ENCODE measurements at regions not wholly inside any gene's neighbourhood (a gene's known extent, or its start where the extent isn't known, plus 50 kb on each side); places are given as distances from the start of the nearest gene placed in this dataset.

GRCh38 chr2:15744820-15745219, 153.2 kb downstream of the DDX1 start:
- ATAC-seq (ENCODE audit: low FRiP score in 2 of 2): no peak
- no peaks in the 10 kb centered on the region for H3K9me3 ChIP-seq
- 89 to 92% methylated on average over 4 to 5 of the region's 5 CpGs for WGBS, 2 donors
- no peak overlapping the region for H3K4me3 ChIP-seq
- TF ChIP-seq EP300 (IDR thresholded peaks at IDR 0.05): no peak
- TF ChIP-seq CTCF (IDR thresholded peaks at IDR 0.05): no peak
- no peaks in the 10 kb centered on the region for H3K36me3 ChIP-seq
- no peak overlapping the region for H3K27ac ChIP-seq
- no peaks in the 10 kb centered on the region for H3K27me3 ChIP-seq
- DNase-seq: no peak
- H3K4me1 ChIP-seq: peaks cover 0 to 10% (median 3%) of the 10 kb centered on the region in 4 donors

DNA sequence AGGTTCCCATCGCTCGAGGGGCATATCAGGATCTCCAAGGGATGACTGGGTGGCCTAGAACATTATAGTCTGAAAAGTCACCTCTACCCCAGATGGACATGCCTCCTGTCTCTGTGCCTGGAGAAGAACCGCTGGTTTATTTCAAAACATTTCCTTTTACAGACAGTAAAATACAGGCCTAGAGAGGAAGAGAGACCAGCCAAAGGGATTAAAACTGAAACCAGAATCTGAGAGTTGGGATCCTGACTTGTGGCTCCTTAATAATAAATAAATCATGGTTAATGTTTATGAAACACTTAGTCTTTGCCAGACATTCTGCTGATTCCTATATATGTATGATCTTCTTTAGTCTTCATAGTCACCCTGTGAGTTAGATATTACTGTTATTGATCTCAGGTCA, 153.7 kb downstream of the DDX1 start:
- H3K27ac ChIP-seq: no peak overlapping the region
- peaks cover 0 to 10% (median 3%) of the 10 kb centered on the region in 4 donors for H3K4me1 ChIP-seq
- no peak for ATAC-seq (ENCODE audit: low FRiP score in 2 of 2)
- no peaks in the 10 kb centered on the region for H3K36me3 ChIP-seq
- H3K27me3 ChIP-seq: no peaks in the 10 kb centered on the region
- H3K9me3 ChIP-seq: no peaks in the 10 kb centered on the region
- WGBS, 2 donors: 76 to 78% methylated on average over 3 of the region's 3 CpGs
- no peak for DNase-seq
- no peak for TF ChIP-seq CTCF (IDR thresholded peaks at IDR 0.05)
- no peak for TF ChIP-seq EP300 (IDR thresholded peaks at IDR 0.05)
- no peak for TF ChIP-seq POLR2AphosphoS5 (IDR thresholded peaks at IDR 0.05)
- no peak for TF ChIP-seq POLR2A (IDR thresholded peaks at IDR 0.05)
- no peak overlapping the region for H3K4me3 ChIP-seq

- no peak for ATAC-seq (ENCODE audit: low FRiP score in 2 of 2)
- H3K4me3 ChIP-seq: no peak overlapping the region
- no peak for TF ChIP-seq CTCF (IDR thresholded peaks at IDR 0.05)
- TF ChIP-seq POLR2AphosphoS5 (IDR thresholded peaks at IDR 0.05): no peak
- no peak for TF ChIP-seq POLR2A (IDR thresholded peaks at IDR 0.05)
- H3K4me1 ChIP-seq: peaks cover 0 to 10% (median 3%) of the 10 kb centered on the region in 4 donors
- H3K27ac ChIP-seq: no peak overlapping the region
- H3K36me3 ChIP-seq: no peaks in the 10 kb centered on the region
- H3K27me3 ChIP-seq: no peaks in the 10 kb centered on the region
- no peaks in the 10 kb centered on the region for H3K9me3 ChIP-seq
- no peak for DNase-seq
- 37 to 53% methylated on average over 6 of the region's 6 CpGs for WGBS, 2 donors
Measured at GRCh38 chr2:15745907-15746702, 154.4 kb downstream of the DDX1 start.

GRCh38 chr2:15746703-15747550, 155.3 kb downstream of the DDX1 start:
- H3K4me1 ChIP-seq: peaks cover 0 to 10% (median 3%) of the 10 kb centered on the region in 4 donors
- TF ChIP-seq CTCF (IDR thresholded peaks at IDR 0.05): no peak
- ATAC-seq (ENCODE audit: low FRiP score in 2 of 2) (no peak), DNase-seq (no peak)
- no peak overlapping the region for H3K27ac ChIP-seq
- WGBS, 2 donors: 89 to 90% methylated on average over 6 of the region's 6 CpGs
- H3K9me3 ChIP-seq: no peaks in the 10 kb centered on the region
- no peaks in the 10 kb centered on the region for H3K36me3 ChIP-seq
- no peak overlapping the region for H3K4me3 ChIP-seq
- H3K27me3 ChIP-seq: no peaks in the 10 kb centered on the region
